Left cardiac atrium (tissue), 4 donors: ENCODE measurements at regions not wholly inside any gene's neighbourhood (a gene's known extent, or its start where the extent isn't known, plus 50 kb on each side); places are given as distances from the start of the nearest gene placed in this dataset.
A peak's percentile ranks its signal among the peaks of the same experiment; 100 is the strongest.

Source experiments
- ATAC-seq, 2 donors: fragments of 200-7000 bp; cut with Tn5 transposase; one replicate each; pipeline ENCODE4 v1.9.1; 2020; ENCODE audit warnings: mild to moderate bottlenecking in 2 of 2, moderate library complexity in 2 of 2
- DNase-seq: peaks from one replicate; pipeline ENCODE4 v3.0.0-alpha.2; 2020
- intact Hi-C, 2 donors: fragments of 100-400 bp; cut with DNase I; formaldehyde crosslinking; loops; one replicate each; pipeline versions ENCODE4 v1.14.1 to v1.15.1; 2022 to 2023
- donor health status: DM: no; HTN: yes; CAD: no.
- donor health status: DM: no; HTN: yes; CAD: no; lungs with severe emphysema.
- donor health status: DM: yes; HTN: yes; CAD: no.
- donor health status: Dilated cardiomyopathy.

- DNase-seq: no peak
- intact Hi-C loops: no loop called here
- ATAC-seq: no peak
Measured at GRCh38 chr1:58430421-58431275, 115.9 kb downstream of the OMA1 start.

- ATAC-seq (no peak), DNase-seq (no peak)
- intact Hi-C loops: no loop called here
Measured at GRCh38 chr1:58426918-58427317, 119.6 kb downstream of the OMA1 start.

DNA sequence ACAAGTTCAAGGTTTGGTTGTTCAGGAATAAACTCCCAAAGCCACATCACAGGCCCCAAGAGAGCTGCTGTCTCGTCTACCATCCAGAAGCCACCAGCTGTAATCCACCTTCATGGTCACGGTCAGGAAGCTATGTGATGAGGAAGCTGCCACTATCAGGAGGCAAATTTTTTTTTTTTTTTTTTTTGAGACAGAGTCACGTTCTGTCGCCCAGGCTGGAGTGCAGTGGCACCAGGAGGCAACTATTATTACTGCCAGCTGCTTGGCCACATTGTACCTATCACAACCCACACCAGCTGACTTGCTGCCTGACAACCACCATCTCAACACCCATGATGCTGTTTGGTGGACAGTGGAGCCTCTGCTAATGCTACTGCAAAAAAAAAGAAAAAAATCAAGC is 124.1 kb downstream of the OMA1 start:
- ATAC-seq (no peak), DNase-seq (no peak)
- intact Hi-C loops: no loop called here

- intact Hi-C loops: no loop called here
- ATAC-seq: no peak
- no peak for DNase-seq
Measured at GRCh38 chr1:58418283-58419228, 128.0 kb downstream of the OMA1 start.

- DNase-seq (no peak), ATAC-seq (peak in 1 of 2 donors; percentile 69)
- intact Hi-C loops: no loop called here
Measured at GRCh38 chr1:58412071-58412580, 134.4 kb downstream of the OMA1 start.

DNA sequence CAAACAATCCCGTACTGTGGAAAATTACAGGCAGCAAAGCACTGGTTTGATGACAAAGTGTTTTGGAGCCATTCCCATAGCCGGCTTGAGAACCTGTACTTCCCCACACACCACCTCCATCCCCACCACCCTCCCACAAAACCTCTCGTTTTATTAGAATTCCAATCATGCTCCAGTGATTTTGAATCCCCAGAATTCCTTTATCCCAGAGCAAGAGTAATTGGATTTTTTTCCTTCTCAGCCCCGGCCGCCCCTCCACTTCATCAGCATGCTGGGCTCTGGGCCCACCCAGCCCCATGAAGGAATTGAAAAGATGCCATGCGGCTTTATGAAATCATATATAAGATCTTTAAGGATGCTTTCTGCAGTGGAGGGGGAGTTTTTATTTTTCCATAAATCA is 136.6 kb downstream of the OMA1 start:
- intact Hi-C loops: no loop called here
- ATAC-seq (no peak), DNase-seq (no peak)

GRCh38 chr1:58409336-58409735 is 137.2 kb downstream of the OMA1 start:
- intact Hi-C loops: no loop called here
- ATAC-seq (no peak), DNase-seq (no peak)

DNA sequence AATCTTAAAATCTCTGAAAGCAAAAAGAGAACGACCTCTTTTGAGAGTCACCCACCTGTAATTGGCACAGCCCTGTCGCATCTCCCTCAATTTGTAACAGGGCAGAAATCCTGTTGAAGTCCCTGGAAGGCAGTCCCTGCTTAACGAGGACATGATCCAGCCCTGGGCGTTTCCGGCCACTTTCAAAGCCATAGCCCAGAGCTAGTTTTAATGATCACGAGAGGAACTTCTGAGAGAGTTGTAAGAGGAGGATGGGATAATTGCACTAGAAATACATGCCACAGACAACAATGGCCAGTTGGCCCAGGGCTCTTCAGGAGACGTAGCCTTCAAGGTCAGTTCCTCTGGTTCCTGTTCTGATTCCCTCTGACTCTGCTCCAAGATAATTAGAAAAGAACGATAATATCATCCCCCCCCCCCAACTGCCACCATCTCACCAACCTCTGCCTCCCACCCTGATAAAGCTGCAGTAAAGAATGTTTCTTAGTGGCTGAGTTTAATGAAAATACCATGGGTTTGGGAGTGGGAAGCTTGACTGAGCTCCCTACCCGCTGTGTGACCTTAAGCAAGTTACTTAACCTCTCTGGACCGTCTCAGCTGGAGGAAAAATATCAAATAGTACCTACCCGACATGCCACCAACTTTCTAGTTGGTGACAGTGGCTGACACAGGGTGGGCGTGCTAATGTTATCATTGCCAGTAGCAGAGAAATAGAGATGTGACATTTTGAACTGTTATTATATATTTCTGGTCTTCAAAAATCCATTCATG is 140.0 kb downstream of the OMA1 start:
- ATAC-seq: no peak
- intact Hi-C loops: no loop called here

GRCh38 chr1:58405660-58406059 is 140.9 kb downstream of the OMA1 start:
- intact Hi-C loops: no loop called here
- ATAC-seq (no peak), DNase-seq (no peak)

More for the DNA sequence above, 140.0 kb downstream of the OMA1 start:
- DNase-seq: no peak

DNA sequence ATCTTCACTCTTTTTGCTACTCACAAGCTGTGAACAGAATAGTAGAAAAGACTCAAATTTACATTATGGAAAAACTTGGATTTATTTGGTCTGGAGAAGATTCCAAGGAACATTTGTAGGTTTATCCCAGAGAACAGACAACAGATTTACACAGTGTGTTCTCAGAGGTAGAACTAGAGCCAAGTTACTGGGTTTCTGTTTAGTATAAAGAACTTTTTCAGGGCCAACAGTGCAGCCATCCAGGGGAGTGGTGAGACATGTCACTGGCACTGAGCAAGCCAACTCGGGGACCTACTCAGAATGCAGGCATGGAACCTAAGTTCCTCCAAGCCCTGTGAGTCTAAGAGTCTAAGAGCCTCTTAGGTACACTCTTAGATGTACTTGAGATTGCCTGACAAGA is 142.6 kb downstream of the OMA1 start:
- DNase-seq: no peak
- ATAC-seq: no peak
- intact Hi-C loops: no loop called here

GRCh38 chr1:58402444-58402843 is 144.1 kb downstream of the OMA1 start:
- ATAC-seq: peak; percentile 17 to 60
- DNase-seq: no peak
- intact Hi-C loops: no loop called here

- DNase-seq: no peak
- ATAC-seq: peak; percentile 71 to 76
- intact Hi-C loops: no loop called here
Measured at GRCh38 chr1:58401991-58402390, 144.5 kb downstream of the OMA1 start.

DNA sequence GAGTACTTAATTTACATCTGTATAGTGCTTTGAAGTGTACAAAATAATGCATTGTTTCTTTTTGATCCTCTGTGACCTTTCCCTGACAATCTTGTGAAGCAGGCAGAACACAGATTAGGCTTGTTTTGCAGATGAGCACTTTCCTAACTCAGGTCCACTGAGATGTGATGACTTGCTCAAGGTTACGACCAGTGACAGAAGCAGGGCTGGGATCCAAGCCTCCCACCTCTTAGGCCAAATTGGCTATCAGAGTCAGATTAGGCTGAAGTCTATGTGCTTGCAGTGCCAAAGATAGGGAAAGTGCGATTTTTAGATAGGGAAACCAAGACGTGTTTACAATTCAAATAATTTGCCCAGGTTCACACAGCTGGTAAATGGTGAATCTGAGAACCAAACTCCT is 147.3 kb downstream of the OMA1 start:
- ATAC-seq (peak; percentile 25 to 69), DNase-seq (no peak)
- intact Hi-C loops: no loop called here

GRCh38 chr1:58398714-58399113 is 147.8 kb downstream of the OMA1 start:
- DNase-seq (no peak), ATAC-seq (no peak)
- intact Hi-C loops: no loop called here

GRCh38 chr1:58397187-58397820 is 149.2 kb downstream of the OMA1 start:
- DNase-seq (no peak), ATAC-seq (peak in 1 of 2 donors; percentile 11)
- intact Hi-C loops: no loop called here

GRCh38 chr1:58396150-58396549 is 150.4 kb downstream of the OMA1 start:
- no peak for DNase-seq
- intact Hi-C loops: no loop called here
- ATAC-seq: no peak

DNA sequence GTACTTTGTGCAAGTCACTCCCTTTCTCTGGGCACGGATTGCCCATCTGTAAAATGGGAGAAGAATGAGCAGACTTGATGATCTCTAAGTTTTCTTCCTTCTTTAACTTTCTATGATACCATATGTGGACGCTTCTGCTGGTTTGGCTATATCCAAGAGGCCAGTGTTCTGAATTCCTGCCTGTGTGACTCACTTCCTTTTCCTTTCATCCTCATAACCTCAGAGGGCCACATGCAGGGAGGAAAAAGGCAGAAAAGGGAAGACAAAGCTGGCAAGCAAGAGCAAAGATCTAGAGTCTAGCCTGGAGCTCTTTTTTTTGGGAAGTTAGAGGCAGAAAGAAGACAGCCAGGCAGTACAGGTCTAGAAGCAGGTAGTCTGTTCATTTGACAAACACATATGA is 151.2 kb downstream of the OMA1 start:
- intact Hi-C loops: no loop called here
- ATAC-seq (peak in 1 of 2 donors; percentile 78), DNase-seq (no peak)

DNA sequence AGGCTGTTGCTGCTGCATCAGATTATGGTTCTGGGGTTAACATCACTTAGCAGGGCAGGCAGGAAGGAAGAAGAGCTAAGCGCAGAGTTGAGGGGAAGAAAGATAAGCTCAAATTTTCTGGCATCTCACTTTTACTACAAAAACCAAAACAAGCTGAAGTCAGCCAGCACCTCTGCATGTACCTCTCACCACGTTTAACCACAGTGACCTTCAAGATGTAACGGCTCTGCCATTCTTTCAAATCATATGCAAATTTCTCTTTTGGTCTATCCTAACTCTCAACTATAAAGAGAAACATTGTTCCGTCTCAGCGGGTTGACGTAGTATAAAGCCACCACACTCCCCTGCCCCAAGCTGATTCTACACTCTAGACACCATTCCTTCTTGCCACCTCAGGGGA is 154.4 kb downstream of the OMA1 start:
- intact Hi-C loops: no loop called here
- DNase-seq (no peak), ATAC-seq (no peak)

GRCh38 chr1:58391514-58391913 is 155.0 kb downstream of the OMA1 start:
- DNase-seq (no peak), ATAC-seq (no peak)
- intact Hi-C loops: no loop called here
